H9 (cell line): ENCODE measurements at regions not wholly inside any gene's neighbourhood (a gene's known extent, or its start where the extent isn't known, plus 50 kb on each side); places are given as distances from the start of the nearest gene placed in this dataset.

ENCODE experiments used
- DNase-seq: peaks from one replicate; pipeline ENCODE4 v3.0.0-alpha.2; 2017
- H2AFZ ChIP-seq: one replicate; pipeline ENCODE4 v1.6.1; 2013; ENCODE audit warnings: mild to moderate bottlenecking, low read length, control low read depth, moderate library complexity
- H2AK5ac ChIP-seq: 2 replicates; pipeline ENCODE4 v1.6.1; 2013; ENCODE audit warnings: low read length, control low read depth, mixed read lengths; ENCODE audit not compliant: insufficient read length
- H2BK120ac ChIP-seq: one replicate; pipeline ENCODE4 v1.6.1; 2013; ENCODE audit warnings: low read depth, mild to moderate bottlenecking, low read length, control low read depth, inconsistent platforms; ENCODE audit not compliant: poor library complexity, severe bottlenecking
- H2BK12ac ChIP-seq: 2 replicates; pipeline ENCODE4 v1.6.1; 2013; ENCODE audit warnings: low read length, control low read depth, mixed read lengths, low read depth; ENCODE audit not compliant: insufficient read length
- H2BK15ac ChIP-seq: 2 replicates; pipeline ENCODE4 v1.6.1; 2013; ENCODE audit warnings: low read depth, low read length, control low read depth
- H2BK20ac ChIP-seq: one replicate; pipeline ENCODE4 v1.6.1; 2013; ENCODE audit warnings: low read depth, mild to moderate bottlenecking, low read length, control low read depth, inconsistent platforms; ENCODE audit not compliant: poor library complexity, severe bottlenecking
- H2BK5ac ChIP-seq: 2 replicates; pipeline ENCODE4 v1.6.1; 2013; ENCODE audit warnings: low read length, control low read depth, mixed read lengths; ENCODE audit not compliant: insufficient read length
- H3K14ac ChIP-seq: 2 replicates; pipeline ENCODE4 v1.6.1; 2013; ENCODE audit warnings: low read length, control low read depth; ENCODE audit not compliant: insufficient read depth
- H3K18ac ChIP-seq: 2 replicates; pipeline ENCODE4 v1.6.1; 2013; ENCODE audit warnings: low read depth, mild to moderate bottlenecking, mixed read lengths, low read length, control low read depth; ENCODE audit not compliant: insufficient read length
- H3K23ac ChIP-seq: 2 replicates; pipeline ENCODE4 v1.6.1; 2013; ENCODE audit warnings: low read length, control low read depth, mixed read lengths, low read depth; ENCODE audit not compliant: insufficient read length
- H3K23me2 ChIP-seq: 2 replicates; pipeline ENCODE4 v1.6.1; 2013; ENCODE audit warnings: low read depth, mild to moderate bottlenecking, mixed read lengths, low read length, control low read depth; ENCODE audit not compliant: insufficient read length, poor library complexity, severe bottlenecking
- H3K27ac ChIP-seq: 2 replicates; pipeline ENCODE4 v1.5.1; 2013; ENCODE audit warnings: low read length, control low read depth, mixed read lengths, low read depth; ENCODE audit not compliant: insufficient read length
- H3K27me3 ChIP-seq: 2 replicates; pipeline ENCODE4 v1.6.1; 2013; ENCODE audit warnings: low read length, control low read depth, inconsistent platforms; ENCODE audit not compliant: insufficient read depth
- H3K4ac ChIP-seq: 2 replicates; pipeline ENCODE4 v1.6.1; 2013; ENCODE audit warnings: low read depth, mild to moderate bottlenecking, control low read depth, inconsistent platforms, low read length, moderate library complexity
- H3K4me1 ChIP-seq: 2 replicates; pipeline ENCODE4 v1.6.1; 2013; ENCODE audit warnings: low read length, control low read depth, inconsistent platforms; ENCODE audit not compliant: insufficient read depth
- H3K4me2 ChIP-seq: 2 replicates; pipeline ENCODE4 v1.6.1; 2013; ENCODE audit warnings: low read length, control low read depth, mixed read lengths; ENCODE audit not compliant: insufficient read length, insufficient read depth
- H3K56ac ChIP-seq: 2 replicates; pipeline ENCODE4 v1.6.1; 2013; ENCODE audit warnings: low read depth, mild to moderate bottlenecking, mixed read lengths, low read length, control low read depth; ENCODE audit not compliant: insufficient read length
- H3K79me1 ChIP-seq: 2 replicates; pipeline ENCODE4 v1.6.1; 2013; ENCODE audit warnings: low read depth, mild to moderate bottlenecking, moderate library complexity, low read length, control low read depth, inconsistent platforms; ENCODE audit not compliant: insufficient read depth, poor library complexity, severe bottlenecking
- H3K79me2 ChIP-seq: 2 replicates; pipeline ENCODE4 v1.6.1; 2013; ENCODE audit warnings: low read length, control low read depth, inconsistent platforms; ENCODE audit not compliant: insufficient read depth
- H3K9ac ChIP-seq: 2 replicates; pipeline ENCODE4 v1.6.1; 2013; ENCODE audit warnings: low read length, control low read depth, mixed read lengths; ENCODE audit not compliant: insufficient read length; ENCODE audit errors: extremely low read depth
- H3K9me3 ChIP-seq: one replicate; pipeline ENCODE4 v1.6.1; 2013; ENCODE audit warnings: low read depth, low read length, inconsistent platforms; ENCODE audit not compliant: control insufficient read depth
- H3T11ph ChIP-seq: one replicate; pipeline ENCODE4 v1.6.1; 2013; ENCODE audit warnings: mild to moderate bottlenecking, low read length, control low read depth, inconsistent platforms
- H4K20me1 ChIP-seq: one replicate; pipeline ENCODE4 v1.6.1; 2013; ENCODE audit not compliant: control insufficient read depth, insufficient read length, insufficient read depth
- H4K5ac ChIP-seq: 2 replicates; pipeline ENCODE4 v1.6.1; 2013; ENCODE audit warnings: low read depth, mild to moderate bottlenecking, mixed read lengths, low read length, control low read depth; ENCODE audit not compliant: insufficient read length
- H4K8ac ChIP-seq: replicated peaks from 2 replicates; pipeline ENCODE4 v1.6.1; 2013; ENCODE audit warnings: low read length, control low read depth, mixed read lengths, low read depth; ENCODE audit not compliant: insufficient read length
- H4K91ac ChIP-seq: 2 replicates; pipeline ENCODE4 v1.6.1; 2013; ENCODE audit warnings: low read depth, mild to moderate bottlenecking, moderate library complexity, mixed read lengths, low read length, control low read depth; ENCODE audit not compliant: insufficient read length
- H3K27ac Mint-ChIP-seq, 3 experiments: 2 replicates in 2 of 3; 3 replicates in 1 of 3; pipeline ENCODE4 v1.8.0; 2020 to 2021; ENCODE audit warnings: mixed read lengths in 3 of 3, mild to moderate bottlenecking in 1 of 3, moderate library complexity in 1 of 3
- H3K27me3 Mint-ChIP-seq: 2 replicates; pipeline ENCODE4 v1.8.0; 2021; ENCODE audit warnings: low read depth, mild to moderate bottlenecking, moderate library complexity, mixed read lengths
- H3K36me3 Mint-ChIP-seq, 3 experiments: 2 replicates in 2 of 3; 3 replicates in 1 of 3; pipeline ENCODE4 v1.8.0; 2020 to 2021; ENCODE audit warnings: low read depth in 3 of 3, mixed read lengths in 3 of 3; ENCODE audit not compliant: insufficient read depth in 1 of 3
- H3K4me1 Mint-ChIP-seq, 2 experiments: 2 replicates each; pipeline ENCODE4 v1.8.0; 2020; ENCODE audit warnings: mixed read lengths in 2 of 2
- H3K4me3 Mint-ChIP-seq, 2 experiments: 2 replicates in 1 of 2; 3 replicates in 1 of 2; pipeline ENCODE4 v1.8.0; 2020 to 2021; ENCODE audit warnings: mild to moderate bottlenecking in 2 of 2, mixed read lengths in 2 of 2, moderate library complexity in 1 of 2
- H3K9me3 Mint-ChIP-seq, 2 experiments: 2 replicates in 1 of 2; 3 replicates in 1 of 2; pipeline ENCODE4 v1.8.0; 2020; ENCODE audit warnings: mild to moderate bottlenecking in 2 of 2, mixed read lengths in 2 of 2, moderate library complexity in 1 of 2
- WGBS: extraction: QIAGEN DNeasy Blood & Tissue Kit; methylation state at CpG from one replicate; pipeline ENCODE4 v1.1.7; 2013; ENCODE audit warnings: missing lambda C conversion rate, low lambda C conversion rate, mixed read lengths; ENCODE audit not compliant: insufficient read length; ENCODE audit errors: extremely low coverage; 5-methylcytosine and 5-hydroxymethylcytosine counted together
- TF ChIP-seq, protein P1 (sequence below): fragments of 200-600 bp; sonication (generic); conservative IDR thresholded peaks from 3 replicates; pipeline ENCODE4 v1.8.0; 2021; ENCODE audit warnings: antibody characterized with exemption, mild to moderate bottlenecking

DNA sequence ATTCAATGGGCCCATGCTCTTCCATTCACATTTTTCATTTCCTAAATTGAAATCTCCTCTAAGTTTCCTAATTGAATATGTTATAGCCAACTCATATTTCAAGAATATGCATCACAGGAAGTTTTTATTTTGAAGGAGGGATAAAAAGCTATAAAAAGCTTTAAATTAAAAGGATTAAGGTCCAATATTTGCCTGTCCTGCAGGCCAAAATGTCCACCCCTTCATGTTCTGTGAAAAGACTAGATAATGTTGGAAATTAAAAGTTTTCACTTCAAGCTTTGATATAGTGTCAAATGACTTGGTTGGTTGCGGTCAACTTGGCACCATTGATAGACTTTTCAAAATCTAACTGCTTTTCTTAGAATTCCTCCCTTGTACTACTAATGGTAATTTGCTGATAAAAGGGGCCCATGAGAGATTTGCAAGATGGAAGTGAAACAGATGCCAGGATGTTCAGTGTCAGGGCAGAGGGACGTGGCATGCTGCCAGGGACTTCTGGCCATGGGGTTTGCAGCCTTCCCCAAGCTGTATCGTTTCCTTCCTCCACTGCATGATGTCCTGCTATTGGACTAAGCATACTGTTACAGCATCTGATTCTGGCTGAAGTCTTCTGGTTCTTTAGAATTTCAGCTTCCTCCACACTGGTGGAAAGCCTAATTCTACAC is 547.3 kb upstream of the MIR17HG start:
- Histone ChIP-seq H3K14ac (no peak overlapping the region), H3K23ac (no peak overlapping the region), H2BK120ac (no peak overlapping the region), H4K5ac (no peak overlapping the region), H2AFZ (no peak overlapping the region), H2AK5ac (no peak overlapping the region), H3K4me2 (no peak overlapping the region), H3K9me3 (no peaks in the 10 kb centered on the region), H4K91ac (no peak overlapping the region), H4K20me1 (no peaks in the 10 kb centered on the region), H3K23me2 (no peaks in the 10 kb centered on the region), H4K8ac (no peak overlapping the region), H3K4me1 (no peaks in the 10 kb centered on the region), H3K18ac (no peak overlapping the region), H3K27me3 (no peaks in the 10 kb centered on the region), H3K4ac (no peak overlapping the region), H3K79me1 (no peaks in the 10 kb centered on the region), H3T11ph (no peak overlapping the region), H2BK12ac (no peak overlapping the region), H2BK15ac (no peak overlapping the region), H3K9ac (no peak overlapping the region), H2BK20ac (no peak overlapping the region), H3K27ac (no peak overlapping the region), H2BK5ac (no peak overlapping the region), H3K79me2 (no peaks in the 10 kb centered on the region), H3K56ac (no peak overlapping the region)
- Mint-ChIP-seq H3K27ac (no peak overlapping the region), H3K9me3 (no peaks in the 10 kb centered on the region), H3K27me3 (no peaks in the 10 kb centered on the region), H3K4me1 (0 out of 4 replicates have a peak, but pooled peaks cover 2 to 5% of the 10 kb centered on the region in 2 experiments), H3K36me3 (no peaks in the 10 kb centered on the region), H3K4me3 (no peak overlapping the region)
- no peak for DNase-seq
- TF ChIP-seq, protein P1, sequence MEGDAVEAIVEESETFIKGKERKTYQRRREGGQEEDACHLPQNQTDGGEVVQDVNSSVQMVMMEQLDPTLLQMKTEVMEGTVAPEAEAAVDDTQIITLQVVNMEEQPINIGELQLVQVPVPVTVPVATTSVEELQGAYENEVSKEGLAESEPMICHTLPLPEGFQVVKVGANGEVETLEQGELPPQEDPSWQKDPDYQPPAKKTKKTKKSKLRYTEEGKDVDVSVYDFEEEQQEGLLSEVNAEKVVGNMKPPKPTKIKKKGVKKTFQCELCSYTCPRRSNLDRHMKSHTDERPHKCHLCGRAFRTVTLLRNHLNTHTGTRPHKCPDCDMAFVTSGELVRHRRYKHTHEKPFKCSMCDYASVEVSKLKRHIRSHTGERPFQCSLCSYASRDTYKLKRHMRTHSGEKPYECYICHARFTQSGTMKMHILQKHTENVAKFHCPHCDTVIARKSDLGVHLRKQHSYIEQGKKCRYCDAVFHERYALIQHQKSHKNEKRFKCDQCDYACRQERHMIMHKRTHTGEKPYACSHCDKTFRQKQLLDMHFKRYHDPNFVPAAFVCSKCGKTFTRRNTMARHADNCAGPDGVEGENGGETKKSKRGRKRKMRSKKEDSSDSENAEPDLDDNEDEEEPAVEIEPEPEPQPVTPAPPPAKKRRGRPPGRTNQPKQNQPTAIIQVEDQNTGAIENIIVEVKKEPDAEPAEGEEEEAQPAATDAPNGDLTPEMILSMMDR: no peak
- WGBS: no CpG with 5 or more reads among the region's 3 CpGs
